GM23338 (cell line): ENCODE measurements at regions not wholly inside any gene's neighbourhood (a gene's known extent, or its start where the extent isn't known, plus 50 kb on each side); places are given as distances from the start of the nearest gene placed in this dataset.

ENCODE experiments used
- ATAC-seq: fragments of 200-7000 bp; cut with Tn5 transposase; 3 replicates; pipeline ENCODE4 v1.9.1; 2020
- DNase-seq: peaks from one replicate; pipeline ENCODE4 v3.0.0-alpha.2; 2015; ENCODE audit warnings: low spot score
- H2AFZ ChIP-seq: fragments of 200-600 bp; sonication (generic); 2 replicates; pipeline ENCODE4 v1.8.0; 2016; ENCODE audit warnings: antibody characterized with exemption, mild to moderate bottlenecking, moderate library complexity
- H3F3A ChIP-seq: fragments of 200-600 bp; sonication (generic); replicated peaks from 2 replicates; pipeline ENCODE4 v1.8.0; 2017; ENCODE audit warnings: antibody characterized with exemption, mixed run types, low read depth
- H3K27ac ChIP-seq: fragments of 200-600 bp; sonication (generic); 2 replicates; pipeline ENCODE4 v1.6.1; 2016; ENCODE audit warnings: low read depth
- H3K27me3 ChIP-seq: fragments of 200-600 bp; sonication (generic); 2 replicates; pipeline ENCODE4 v1.8.0; 2016; ENCODE audit warnings: mild to moderate bottlenecking, mixed run types, moderate library complexity; ENCODE audit not compliant: insufficient read depth
- H3K36me3 ChIP-seq: fragments of 200-600 bp; sonication (generic); 2 replicates; pipeline ENCODE4 v1.8.0; 2016; ENCODE audit warnings: mild to moderate bottlenecking; ENCODE audit not compliant: insufficient read depth
- H3K4me1 ChIP-seq: fragments of 200-600 bp; sonication (generic); 2 replicates; pipeline ENCODE4 v1.8.0; 2016; ENCODE audit warnings: mild to moderate bottlenecking, moderate library complexity; ENCODE audit not compliant: insufficient read depth
- H3K4me2 ChIP-seq: fragments of 200-600 bp; sonication (generic); 2 replicates; pipeline ENCODE4 v1.7.1; 2017; ENCODE audit warnings: mixed run types
- H3K4me3 ChIP-seq: fragments of 200-600 bp; sonication (generic); 2 replicates; pipeline ENCODE4 v1.6.1; 2016; ENCODE audit warnings: mixed run types
- H3K79me2 ChIP-seq: fragments of 200-600 bp; sonication (generic); replicated peaks from 2 replicates; pipeline ENCODE4 v1.8.0; 2017; ENCODE audit warnings: mild to moderate bottlenecking; ENCODE audit not compliant: insufficient read depth
- H3K9me2 ChIP-seq: fragments of 200-600 bp; sonication (generic); 2 replicates; pipeline ENCODE4 v1.8.0; 2017; ENCODE audit not compliant: insufficient read depth
- H4K20me1 ChIP-seq: fragments of 200-600 bp; sonication (generic); replicated peaks from 2 replicates; pipeline ENCODE4 v1.8.0; 2017; ENCODE audit warnings: mild to moderate bottlenecking; ENCODE audit not compliant: insufficient read depth
- H3K27ac Mint-ChIP-seq: 2 replicates; pipeline ENCODE4 v1.8.0; 2020; ENCODE audit warnings: inconsistent platforms, mild to moderate bottlenecking, moderate library complexity, mixed read lengths
- H3K27me3 Mint-ChIP-seq: 3 replicates; pipeline ENCODE4 v1.8.0; 2022; ENCODE audit warnings: low read depth, mild to moderate bottlenecking, moderate library complexity, mixed read lengths, inconsistent platforms; ENCODE audit not compliant: insufficient read depth, poor library complexity
- H3K36me3 Mint-ChIP-seq: 3 replicates; pipeline ENCODE4 v1.8.0; 2021; ENCODE audit warnings: low read depth, mild to moderate bottlenecking, inconsistent platforms, moderate library complexity, mixed read lengths
- H3K4me1 Mint-ChIP-seq: 3 replicates; pipeline ENCODE4 v1.8.0; 2020; ENCODE audit warnings: mild to moderate bottlenecking, inconsistent platforms, mixed read lengths
- H3K4me3 Mint-ChIP-seq: 3 replicates; pipeline ENCODE4 v1.8.0; 2021; ENCODE audit warnings: moderate library complexity, mild to moderate bottlenecking, inconsistent platforms, mixed read lengths
- H3K9me3 Mint-ChIP-seq: 3 replicates; pipeline ENCODE4 v1.8.0; 2020; ENCODE audit warnings: moderate library complexity, mild to moderate bottlenecking, inconsistent platforms, mixed read lengths
- CREB1 ChIP-seq: fragments of 250-450 bp; sonication (Bioruptor Pico); IDR thresholded peaks from 2 replicates; pipeline ENCODE4 v1.5.0; 2020; ENCODE audit warnings: low read depth, mild to moderate bottlenecking, moderate library complexity
- CTCF ChIP-seq, 2 experiments: fragments of 200-600 bp in 1 of 2; sonication (generic) in 1 of 2; conservative IDR thresholded peaks; 2 replicates each; pipeline versions ENCODE4 v1.5.1 to v1.6.1; 2016 to 2017; ENCODE audit warnings: antibody characterized with exemption in 2 of 2, low read depth in 2 of 2, mild to moderate bottlenecking in 2 of 2, moderate library complexity in 1 of 2
- ETS1 ChIP-seq: IDR thresholded peaks from 2 replicates; pipeline ENCODE4 v1.6.1; 2016; ENCODE audit warnings: antibody characterized with exemption
- EZH2 ChIP-seq: fragments of 200-600 bp; sonication (generic); IDR thresholded peaks from one replicate; pipeline ENCODE4 v1.8.0; 2017; ENCODE audit warnings: antibody characterized with exemption, mild to moderate bottlenecking, low read depth; ENCODE audit not compliant: unreplicated experiment
- EZH2phosphoT487 ChIP-seq: fragments of 200-600 bp; sonication (generic); IDR thresholded peaks from one replicate; pipeline ENCODE4 v1.8.1; 2018; ENCODE audit warnings: antibody characterized with exemption; ENCODE audit not compliant: unreplicated experiment
- JUNB ChIP-seq: IDR thresholded peaks from one replicate; pipeline ENCODE4 v1.6.1; 2016; ENCODE audit warnings: antibody characterized with exemption; ENCODE audit not compliant: unreplicated experiment
- NANOG ChIP-seq: IDR thresholded peaks from 2 replicates; pipeline ENCODE4 v1.6.1; 2016; ENCODE audit warnings: antibody characterized with exemption, borderline replicate concordance
- POLR2AphosphoS5 ChIP-seq: IDR thresholded peaks from 2 replicates; pipeline ENCODE4 v1.6.1; 2016; ENCODE audit warnings: antibody characterized with exemption, low read depth
- REST ChIP-seq: IDR thresholded peaks from one replicate; pipeline ENCODE4 v1.6.1; 2018; ENCODE audit warnings: antibody characterized with exemption; ENCODE audit not compliant: unreplicated experiment
- STAT1 ChIP-seq: IDR thresholded peaks from one replicate; pipeline ENCODE4 v1.6.1; 2016; ENCODE audit warnings: antibody characterized with exemption; ENCODE audit not compliant: unreplicated experiment
- ZNF114 ChIP-seq: fragments of 250-450 bp; sonication (Bioruptor Pico); IDR thresholded peaks from 2 replicates; pipeline ENCODE4 v1.5.0; 2020; ENCODE audit warnings: mild to moderate bottlenecking, moderate library complexity
- ZNF331 ChIP-seq: fragments of 250-450 bp; sonication (Bioruptor Pico); IDR thresholded peaks from 2 replicates; pipeline ENCODE4 v1.5.0; 2020; ENCODE audit warnings: low read depth, mild to moderate bottlenecking, moderate library complexity
- ZNF462 ChIP-seq: fragments of 250-450 bp; sonication (Bioruptor Pico); IDR thresholded peaks from 2 replicates; pipeline ENCODE4 v1.5.0; 2020; ENCODE audit warnings: mild to moderate bottlenecking, moderate library complexity

GRCh38 chr6:92114091-92114675 is 1305.2 kb downstream of the EPHA7 start:
- H3K27ac Mint-ChIP-seq = no peak overlapping the region
- no peak overlapping the region for H3K4me2 ChIP-seq
- no peaks in the 10 kb centered on the region for H3K9me3 Mint-ChIP-seq
- H3K27me3 Mint-ChIP-seq = no peaks in the 10 kb centered on the region
- H3K4me1 Mint-ChIP-seq = peaks cover 20% of the 10 kb centered on the region
- H4K20me1 ChIP-seq = no peaks in the 10 kb centered on the region
- no peaks in the 10 kb centered on the region for H3K9me2 ChIP-seq
- no peaks in the 10 kb centered on the region for H3F3A ChIP-seq
- H3K4me3 Mint-ChIP-seq = no peak overlapping the region
- no peaks in the 10 kb centered on the region for H3K27me3 ChIP-seq
- H3K4me3 ChIP-seq = no peak overlapping the region
- H2AFZ ChIP-seq = no peak overlapping the region
- no peaks in the 10 kb centered on the region for H3K36me3 Mint-ChIP-seq
- no peak overlapping the region for H3K27ac ChIP-seq
- TF ChIP-seq CREB1 (CRISPR knock-in tag) (no peak), EZH2phosphoT487 (no peak), EZH2 (no peak), ZNF331 (CRISPR knock-in tag) (no peak), ETS1 (no peak), ZNF462 (CRISPR knock-in tag) (no peak), REST (no peak), JUNB (no peak), CTCF (conservative IDR thresholded peaks at IDR 0.05; ENCODE audit: low read depth in 2 of 2) (no peak), POLR2AphosphoS5 (no peak), ZNF114 (no peak), STAT1 (no peak), NANOG (no peak)
- no peaks in the 10 kb centered on the region for H3K79me2 ChIP-seq
- DNase-seq (no peak), ATAC-seq (no peak)
- H3K4me1 ChIP-seq = no peaks in the 10 kb centered on the region
- no peaks in the 10 kb centered on the region for H3K36me3 ChIP-seq
